ENCODE measurements at regions not wholly inside any gene's neighbourhood (a gene's known extent, or its start where the extent isn't known, plus 50 kb on each side); places are given as distances from the start of the nearest gene placed in this dataset.
"Not testable (repeated sequence)": the region's sequence is repeated elsewhere in the genome, so short reads cannot be mapped to it uniquely, and the experiment has no call there.

DNA sequence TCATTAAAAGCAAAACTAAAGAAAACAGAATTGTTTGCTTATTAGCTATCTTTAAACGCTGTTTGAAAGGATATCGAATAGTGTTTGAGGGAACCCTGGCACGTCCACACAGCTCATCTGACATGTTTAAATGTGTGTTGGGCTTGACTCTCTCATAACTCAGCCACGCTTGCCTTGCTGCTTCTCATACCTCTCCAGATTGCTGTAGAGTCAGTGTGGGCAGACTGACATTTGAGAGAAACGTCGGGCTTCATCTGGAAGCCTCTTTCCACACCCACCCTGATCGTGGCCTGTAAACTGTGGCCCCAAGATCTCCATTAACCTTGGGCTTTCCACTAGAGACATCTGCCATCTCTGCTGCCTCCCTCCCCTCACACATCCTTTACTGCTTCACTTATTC lies 226.4 kb upstream of the PLGLB2 start:
- ATAC-seq, result not testable (repeated sequence)

GRCh38 chr2:87524619-87525188 lies 223.2 kb upstream of the PLGLB2 start:
- ATAC-seq, result not testable (repeated sequence)

GRCh38 chr2:87525497-87525991 lies 222.3 kb upstream of the PLGLB2 start:
- not testable (repeated sequence) for ATAC-seq

DNA sequence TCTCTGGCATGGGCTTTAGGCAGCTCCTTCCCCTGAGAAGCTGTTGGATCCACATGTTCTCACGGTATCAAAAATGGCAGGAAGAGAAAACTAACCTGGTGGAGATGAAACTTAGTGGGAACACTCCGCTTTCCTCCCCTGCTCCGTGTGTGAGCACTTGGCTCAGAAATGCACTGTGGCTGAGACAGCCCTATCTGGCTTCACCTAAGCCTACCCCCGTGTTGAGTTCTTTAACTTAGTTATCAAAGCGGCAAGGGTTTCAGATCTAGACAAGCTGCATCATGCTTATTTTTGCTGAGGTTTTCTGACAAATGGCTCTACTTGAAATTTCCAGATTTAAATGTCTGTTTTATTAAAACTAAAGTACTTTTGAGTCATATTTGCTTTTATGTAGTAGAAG lies 221.6 kb upstream of the PLGLB2 start:
- ATAC-seq, result not testable (repeated sequence)

GRCh38 chr2:87531968-87532715 lies 215.7 kb upstream of the PLGLB2 start:
- not testable (repeated sequence) for ATAC-seq

DNA sequence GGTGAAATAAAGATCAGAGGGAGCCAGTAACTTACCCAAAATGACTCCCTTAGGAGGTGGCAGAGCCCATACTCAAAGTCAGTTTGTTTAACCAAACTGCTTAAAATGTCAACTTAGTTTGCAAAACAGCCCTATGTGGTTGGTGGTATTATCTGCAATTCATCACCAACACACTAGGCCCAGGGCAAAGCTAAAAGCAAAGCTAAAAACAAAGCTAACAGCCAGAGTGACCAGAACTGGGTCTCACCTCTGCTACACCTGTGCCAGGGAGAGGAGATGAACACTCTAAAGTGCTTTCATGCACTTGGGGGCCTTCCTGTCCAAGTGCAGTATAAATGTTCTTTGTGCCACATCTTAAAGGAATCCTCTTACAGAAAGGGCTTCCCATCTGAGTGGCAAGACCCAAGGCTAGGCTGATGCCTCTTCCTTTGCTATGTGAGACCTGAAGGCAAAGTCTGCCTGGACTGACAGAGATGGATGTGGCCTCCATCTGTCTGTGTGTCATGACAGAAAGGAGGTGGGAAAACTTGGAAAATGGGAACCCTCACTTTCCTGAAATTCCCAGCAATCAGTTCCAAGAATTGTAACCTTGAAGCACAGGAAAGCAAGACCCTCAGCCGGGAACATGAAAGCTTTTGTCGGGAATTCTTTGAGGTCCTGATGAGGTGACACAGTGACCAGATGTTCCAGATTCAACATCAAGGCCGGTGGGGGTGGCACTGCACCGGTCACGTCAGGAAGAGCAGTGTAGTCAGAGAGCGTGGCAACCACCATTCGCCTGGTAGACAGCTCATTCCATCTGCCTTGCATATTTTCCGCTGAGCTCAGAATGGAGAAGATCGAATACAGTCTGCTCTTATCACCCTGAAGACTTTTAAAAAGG lies 214.3 kb upstream of the PLGLB2 start:
- ATAC-seq, result not testable (repeated sequence)

GRCh38 chr2:87534273-87534889 lies 213.5 kb upstream of the PLGLB2 start:
- not testable (repeated sequence) for ATAC-seq

DNA sequence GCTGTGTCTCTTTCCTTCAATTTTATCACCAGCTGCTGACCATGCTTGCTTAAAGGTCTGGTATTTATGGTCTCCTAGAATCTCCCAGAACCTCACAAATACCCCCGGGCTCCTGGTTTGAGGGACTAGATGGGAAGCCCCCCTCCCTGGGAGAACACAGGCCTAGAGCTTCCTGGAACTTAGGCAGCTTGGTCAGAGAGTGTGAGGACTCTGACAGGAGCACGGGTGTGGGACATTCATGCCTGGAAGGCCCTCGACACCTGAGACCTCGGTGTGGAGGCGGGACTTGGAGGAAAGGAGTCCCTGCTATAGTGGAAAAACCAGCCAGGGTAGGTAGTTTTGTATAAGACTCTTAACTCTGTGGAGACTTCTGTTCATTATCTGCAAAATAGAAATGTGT lies 211.5 kb upstream of the PLGLB2 start:
- ATAC-seq, result not testable (repeated sequence)

DNA sequence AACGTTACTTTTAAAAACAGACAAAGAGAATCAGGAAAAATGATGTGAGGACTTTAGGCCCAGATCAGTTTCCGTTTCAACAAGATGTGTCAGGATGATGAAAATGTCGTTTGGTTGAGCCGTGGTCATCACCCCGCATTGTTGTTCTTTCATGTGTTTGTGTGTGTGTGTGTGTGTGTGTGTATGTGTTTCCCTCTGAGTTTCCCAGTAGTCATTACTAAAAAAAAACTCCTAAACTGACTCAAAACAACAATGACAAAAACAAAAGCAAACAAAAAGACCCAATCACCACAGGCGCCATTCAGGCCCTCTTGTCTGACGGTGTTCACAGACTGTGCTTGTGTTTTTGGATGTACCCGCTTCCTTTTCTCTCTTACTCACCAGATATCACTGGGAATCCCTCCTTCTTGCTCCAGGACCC lies 210.6 kb upstream of the PLGLB2 start:
- not testable (repeated sequence) for ATAC-seq

DNA sequence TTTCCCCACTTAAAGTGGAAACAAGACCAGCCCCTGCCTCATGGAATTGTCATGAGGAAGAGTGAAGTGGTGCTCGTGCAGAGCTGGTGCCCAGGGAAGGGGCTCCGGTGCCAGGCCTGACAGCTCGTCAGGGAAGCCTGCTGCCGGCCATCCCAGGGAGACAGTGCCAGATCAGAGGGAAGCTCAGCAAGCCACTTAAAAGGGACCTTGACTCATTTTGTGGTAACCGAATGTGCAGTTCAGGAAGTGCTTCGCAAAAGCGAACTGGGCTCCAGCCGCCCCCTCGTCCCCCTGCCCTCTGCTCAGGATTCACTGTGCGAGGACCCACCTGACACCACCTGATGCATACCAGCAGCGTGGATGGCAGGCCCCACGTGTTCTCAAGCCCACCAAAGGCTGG lies 209.6 kb upstream of the PLGLB2 start:
- ATAC-seq, result not testable (repeated sequence)

- ATAC-seq, result not testable (repeated sequence)
These were observed 208.5 kb upstream of the PLGLB2 start for GRCh38 chr2:87539151-87539943.

GRCh38 chr2:87540242-87540641 lies 207.6 kb upstream of the PLGLB2 start:
- ATAC-seq, result not testable (repeated sequence)

- ATAC-seq, result not testable (repeated sequence)
These were observed 205.2 kb upstream of the PLGLB2 start for GRCh38 chr2:87542599-87543174.

GRCh38 chr2:87543797-87544196 lies 204.1 kb upstream of the PLGLB2 start:
- ATAC-seq, result not testable (repeated sequence)

DNA sequence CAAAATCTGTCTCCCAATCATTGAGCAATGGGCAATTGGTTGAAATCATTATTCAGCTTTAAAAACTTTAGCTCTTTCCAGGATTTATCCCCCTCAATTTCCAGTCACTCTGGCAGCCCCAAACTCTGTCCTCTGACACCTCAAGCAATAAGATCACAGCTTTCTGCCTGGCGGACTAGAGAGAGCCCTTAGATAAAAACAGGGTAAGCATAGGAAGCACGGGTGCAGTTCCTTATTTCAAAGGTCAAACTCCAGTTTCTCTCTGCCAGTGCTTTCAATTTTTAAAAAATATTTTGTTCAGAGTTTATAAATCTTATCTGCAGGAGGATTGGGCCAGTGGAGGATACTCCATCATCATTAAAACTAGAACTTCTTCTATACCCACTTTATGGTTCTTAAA lies 200.8 kb upstream of the PLGLB2 start:
- not testable (repeated sequence) for ATAC-seq

DNA sequence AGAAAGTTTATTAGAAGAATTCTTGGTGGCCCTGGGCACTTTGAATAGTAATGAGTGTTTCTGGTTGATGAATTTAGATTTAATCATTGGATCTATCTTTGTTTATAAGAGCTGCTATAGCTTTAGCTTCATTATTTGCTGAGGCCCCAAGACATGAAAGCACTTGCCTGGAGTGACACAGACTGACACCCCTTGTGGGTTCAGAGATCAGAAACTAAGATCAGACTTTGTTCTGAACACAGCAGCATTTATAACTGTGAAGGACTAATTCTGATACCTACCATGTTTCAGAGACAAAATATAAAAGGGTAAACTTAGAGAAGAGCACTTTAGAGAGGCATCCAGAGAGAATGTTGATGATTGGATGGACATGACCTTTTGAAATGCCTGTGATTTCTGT lies 199.9 kb upstream of the PLGLB2 start:
- not testable (repeated sequence) for ATAC-seq

- ATAC-seq, result not testable (repeated sequence)
These were observed 199.0 kb upstream of the PLGLB2 start for GRCh38 chr2:87548681-87549536.

GRCh38 chr2:87549561-87550202 lies 198.2 kb upstream of the PLGLB2 start:
- ATAC-seq, result not testable (repeated sequence)

DNA sequence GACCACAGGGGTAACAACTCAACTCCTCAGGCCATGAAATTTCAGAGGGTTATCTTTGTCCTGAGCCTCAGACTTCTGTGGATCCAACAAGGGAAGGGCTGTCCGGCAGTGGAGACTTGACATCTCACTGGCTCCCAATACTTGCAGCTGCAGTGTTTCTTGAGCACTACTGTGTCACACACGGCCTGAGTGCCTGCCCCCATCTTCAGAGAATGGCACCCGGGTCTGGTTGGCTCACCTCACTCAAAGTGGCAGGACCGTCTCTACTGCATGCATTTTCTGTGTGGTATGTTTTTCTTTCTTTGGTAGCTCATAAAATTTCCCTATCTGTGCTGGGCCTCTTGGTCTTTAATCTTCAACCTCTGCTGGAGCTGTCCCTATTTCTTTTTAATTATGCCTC lies 193.2 kb upstream of the PLGLB2 start:
- ATAC-seq, result not testable (repeated sequence)

- not testable (repeated sequence) for ATAC-seq
These were observed 192.8 kb upstream of the PLGLB2 start for GRCh38 chr2:87555082-87555481.

Measured in SK-N-SH treated with all-trans-retinoic acid at 6 μM for 48 hours (cell line).